ENCODE measurements at regions not wholly inside any gene's neighbourhood (a gene's known extent, or its start where the extent isn't known, plus 50 kb on each side); places are given as distances from the start of the nearest gene placed in this dataset.

- H3K9me3 ChIP-seq (ENCODE audit: low read length), result no peaks in the 10 kb centered on the region
- H2AFZ ChIP-seq (ENCODE audit: low read depth, low read length), result no peak overlapping the region
- peak overlapping the region; percentile 19 for H3K4me3 ChIP-seq (ENCODE audit: low read length)
- no peaks in the 10 kb centered on the region for H3F3A ChIP-seq (ENCODE audit: insufficient read depth, low read length, poor library complexity, severe bottlenecking)
- H3K36me3 ChIP-seq (ENCODE audit: insufficient read depth, low read length), result no peaks in the 10 kb centered on the region
- H3K27me3 ChIP-seq (ENCODE audit: insufficient read depth, low read depth, low read length), result no peaks in the 10 kb centered on the region
- no peaks in the 10 kb centered on the region for H3K79me2 ChIP-seq (replicated peaks; ENCODE audit: insufficient read depth, low read length)
- no peaks in the 10 kb centered on the region for H4K20me1 ChIP-seq (ENCODE audit: insufficient read depth)
- no peak overlapping the region for H3K9ac ChIP-seq (ENCODE audit: low read length)
- peak overlapping the region; percentile 21 for H3K27ac ChIP-seq (ENCODE audit: low read length)
- no peak overlapping the region for H3K4me2 ChIP-seq (ENCODE audit: low read length)
- TF ChIP-seq SMC3 (conservative IDR thresholded peaks at IDR 0.05; ENCODE audit: poor library complexity), result no peak
- no peak for TF ChIP-seq EZH2 (IDR thresholded peaks at IDR 0.05; ENCODE audit: borderline replicate concordance, insufficient read depth, low read length, poor library complexity, severe bottlenecking)
- TF ChIP-seq EP300 (conservative IDR thresholded peaks at IDR 0.05; ENCODE audit: poor library complexity, severe bottlenecking), result peak; percentile 93
- TF ChIP-seq TAF1 (IDR thresholded peaks at IDR 0.05; ENCODE audit: low read depth), result no peak
- TF ChIP-seq, protein P1, sequence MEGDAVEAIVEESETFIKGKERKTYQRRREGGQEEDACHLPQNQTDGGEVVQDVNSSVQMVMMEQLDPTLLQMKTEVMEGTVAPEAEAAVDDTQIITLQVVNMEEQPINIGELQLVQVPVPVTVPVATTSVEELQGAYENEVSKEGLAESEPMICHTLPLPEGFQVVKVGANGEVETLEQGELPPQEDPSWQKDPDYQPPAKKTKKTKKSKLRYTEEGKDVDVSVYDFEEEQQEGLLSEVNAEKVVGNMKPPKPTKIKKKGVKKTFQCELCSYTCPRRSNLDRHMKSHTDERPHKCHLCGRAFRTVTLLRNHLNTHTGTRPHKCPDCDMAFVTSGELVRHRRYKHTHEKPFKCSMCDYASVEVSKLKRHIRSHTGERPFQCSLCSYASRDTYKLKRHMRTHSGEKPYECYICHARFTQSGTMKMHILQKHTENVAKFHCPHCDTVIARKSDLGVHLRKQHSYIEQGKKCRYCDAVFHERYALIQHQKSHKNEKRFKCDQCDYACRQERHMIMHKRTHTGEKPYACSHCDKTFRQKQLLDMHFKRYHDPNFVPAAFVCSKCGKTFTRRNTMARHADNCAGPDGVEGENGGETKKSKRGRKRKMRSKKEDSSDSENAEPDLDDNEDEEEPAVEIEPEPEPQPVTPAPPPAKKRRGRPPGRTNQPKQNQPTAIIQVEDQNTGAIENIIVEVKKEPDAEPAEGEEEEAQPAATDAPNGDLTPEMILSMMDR (IDR thresholded peaks at IDR 0.05; ENCODE audit: poor library complexity, severe bottlenecking), result no peak
- TF ChIP-seq RAD21 (conservative IDR thresholded peaks at IDR 0.05), result peak; percentile 40
- TF ChIP-seq POLR2AphosphoS5 (IDR thresholded peaks at IDR 0.05), result peak; percentile 67
- no peak for TF ChIP-seq REST (IDR thresholded peaks at IDR 0.05; ENCODE audit: borderline replicate concordance)
- TF ChIP-seq MXI1 (conservative IDR thresholded peaks at IDR 0.05; ENCODE audit: poor library complexity, severe bottlenecking), result no peak
- no peaks in the 10 kb centered on the region for H3K9me2 ChIP-seq (ENCODE audit: insufficient read depth, low read length)
Measured at GRCh38 chr5:166172597-166172996, 2118.8 kb upstream of the WWC1 start.

DNA sequence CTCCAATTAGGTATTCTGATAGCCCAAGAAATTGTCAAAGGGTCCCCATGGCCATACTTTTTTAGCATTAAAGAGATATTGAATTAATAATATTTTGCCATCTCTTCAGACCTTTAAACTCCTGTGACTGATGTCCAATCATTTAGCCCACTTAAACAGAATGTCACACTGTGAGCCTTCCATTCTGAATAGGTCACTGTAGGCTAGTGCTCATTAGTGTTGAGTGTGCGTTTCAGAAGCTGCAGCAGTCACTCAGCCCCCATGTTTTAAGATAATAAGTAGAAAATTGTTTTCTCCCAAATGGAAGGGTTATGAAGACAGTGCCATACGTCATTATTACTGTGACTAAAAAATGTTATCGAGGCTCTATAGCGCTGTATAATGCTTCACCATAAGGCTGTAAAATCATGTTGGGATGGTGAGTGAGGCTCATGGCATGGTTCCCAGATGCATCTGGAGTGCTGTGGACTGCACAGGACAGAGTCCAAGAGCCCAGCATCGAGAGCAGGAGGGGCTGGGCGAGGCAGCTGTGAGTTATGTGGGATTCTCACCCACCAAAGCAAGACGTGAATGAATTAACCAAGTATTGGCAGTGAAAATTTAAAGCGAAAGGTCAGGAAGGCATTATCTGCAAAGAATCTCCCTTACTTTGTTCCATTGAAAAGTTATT lies 2112.9 kb upstream of the WWC1 start:
- Histone ChIP-seq H2AFZ (ENCODE audit: low read depth, low read length) (no peak overlapping the region), H3K36me3 (ENCODE audit: insufficient read depth, low read length) (no peaks in the 10 kb centered on the region), H3K9ac (ENCODE audit: low read length) (no peak overlapping the region), H3K27me3 (ENCODE audit: insufficient read depth, low read depth, low read length) (no peaks in the 10 kb centered on the region), H3K4me2 (ENCODE audit: low read length) (no peak overlapping the region), H3K9me3 (ENCODE audit: low read length) (no peaks in the 10 kb centered on the region), H3K9me2 (ENCODE audit: insufficient read depth, low read length) (no peaks in the 10 kb centered on the region), H4K20me1 (ENCODE audit: insufficient read depth) (no peaks in the 10 kb centered on the region), H3K4me3 (ENCODE audit: low read length) (no peak overlapping the region), H3F3A (ENCODE audit: insufficient read depth, low read length, poor library complexity, severe bottlenecking) (no peaks in the 10 kb centered on the region), H3K27ac (ENCODE audit: low read length) (no peak overlapping the region), H3K79me2 (replicated peaks; ENCODE audit: insufficient read depth, low read length) (no peaks in the 10 kb centered on the region)
- TF ChIP-seq POLR2AphosphoS5 (IDR thresholded peaks at IDR 0.05) (peak; percentile 48), RAD21 (conservative IDR thresholded peaks at IDR 0.05) (peak; percentile 10)
- TF ChIP-seq, protein P1 (IDR thresholded peaks at IDR 0.05; ENCODE audit: poor library complexity, severe bottlenecking), result no peak
